Esophagus muscularis mucosa (tissue), 4 donors: ENCODE measurements at regions not wholly inside any gene's neighbourhood (a gene's known extent, or its start where the extent isn't known, plus 50 kb on each side); places are given as distances from the start of the nearest gene placed in this dataset.

ENCODE experiments used
- EP300 ChIP-seq: sonication (generic); formaldehyde crosslinking; IDR thresholded peaks from one replicate; pipeline ENCODE4 v1.6.1; 2017; ENCODE audit warnings: antibody characterized with exemption
- POLR2A ChIP-seq: fragments of 450-650 bp; IDR thresholded peaks from one replicate; pipeline ENCODE4 v1.6.1; 2017; ENCODE audit warnings: antibody characterized with exemption, moderate library complexity, mild to moderate bottlenecking, low read depth
- POLR2AphosphoS5 ChIP-seq, 2 donors: sonication (generic); formaldehyde crosslinking; IDR thresholded peaks; one replicate each; pipeline ENCODE4 v1.6.1; 2017; ENCODE audit warnings: antibody characterized with exemption in 2 of 2
- TF ChIP-seq, protein P1 (sequence below), 3 experiments: fragments of 200-600 bp in 2 of 3; fragments of 450-650 bp in 1 of 3; sonication (generic) in 2 of 3; IDR thresholded peaks; one replicate each; pipeline ENCODE4 v1.5.1; 2017 to 2019; ENCODE audit warnings: antibody characterized with exemption in 3 of 3, mild to moderate bottlenecking in 2 of 3, moderate library complexity in 1 of 3

DNA sequence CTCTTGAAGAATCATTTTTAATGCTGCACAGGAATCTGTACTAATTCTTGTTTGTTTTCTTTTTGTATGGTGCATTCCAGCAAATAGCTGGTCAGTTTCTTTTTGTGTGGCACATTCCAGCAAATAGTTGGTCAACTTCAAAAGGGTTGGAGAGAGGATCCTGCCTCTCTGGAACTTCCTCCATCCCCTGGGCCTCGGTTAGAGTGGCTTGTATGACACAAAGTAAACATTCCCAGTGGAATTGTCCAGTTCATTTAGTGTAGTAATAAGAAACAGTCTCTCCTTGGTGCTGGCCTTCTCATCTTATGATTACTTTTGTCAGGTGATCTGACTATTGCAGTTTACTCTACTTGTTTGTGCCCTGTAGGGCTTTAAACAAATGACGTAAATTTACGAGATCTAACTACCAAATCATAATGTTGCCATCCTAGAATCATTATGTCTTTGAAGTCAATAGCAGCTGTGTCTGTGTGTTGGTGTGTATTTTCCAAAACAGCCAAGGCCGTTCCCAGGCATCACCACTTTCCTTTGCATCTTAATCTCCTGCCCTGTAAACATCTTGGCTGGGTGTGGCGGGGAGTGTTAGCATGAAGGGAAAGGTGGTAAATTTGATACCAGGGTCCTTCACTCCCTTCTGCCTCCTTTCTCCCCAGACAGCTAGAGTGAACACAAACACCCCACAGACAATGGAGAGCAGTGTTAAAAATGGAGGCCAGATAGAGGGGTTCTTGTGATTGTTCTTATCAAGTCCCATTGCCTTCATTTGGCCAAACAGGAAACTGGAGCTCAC is 77.9 kb downstream of the CDC7 start:
- TF ChIP-seq, protein P1, sequence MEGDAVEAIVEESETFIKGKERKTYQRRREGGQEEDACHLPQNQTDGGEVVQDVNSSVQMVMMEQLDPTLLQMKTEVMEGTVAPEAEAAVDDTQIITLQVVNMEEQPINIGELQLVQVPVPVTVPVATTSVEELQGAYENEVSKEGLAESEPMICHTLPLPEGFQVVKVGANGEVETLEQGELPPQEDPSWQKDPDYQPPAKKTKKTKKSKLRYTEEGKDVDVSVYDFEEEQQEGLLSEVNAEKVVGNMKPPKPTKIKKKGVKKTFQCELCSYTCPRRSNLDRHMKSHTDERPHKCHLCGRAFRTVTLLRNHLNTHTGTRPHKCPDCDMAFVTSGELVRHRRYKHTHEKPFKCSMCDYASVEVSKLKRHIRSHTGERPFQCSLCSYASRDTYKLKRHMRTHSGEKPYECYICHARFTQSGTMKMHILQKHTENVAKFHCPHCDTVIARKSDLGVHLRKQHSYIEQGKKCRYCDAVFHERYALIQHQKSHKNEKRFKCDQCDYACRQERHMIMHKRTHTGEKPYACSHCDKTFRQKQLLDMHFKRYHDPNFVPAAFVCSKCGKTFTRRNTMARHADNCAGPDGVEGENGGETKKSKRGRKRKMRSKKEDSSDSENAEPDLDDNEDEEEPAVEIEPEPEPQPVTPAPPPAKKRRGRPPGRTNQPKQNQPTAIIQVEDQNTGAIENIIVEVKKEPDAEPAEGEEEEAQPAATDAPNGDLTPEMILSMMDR (IDR thresholded peaks at IDR 0.05), result no peak
- TF ChIP-seq POLR2A, result no peak
- no peak for TF ChIP-seq EP300
- no peak for TF ChIP-seq POLR2AphosphoS5 (IDR thresholded peaks at IDR 0.05)
